ENCODE measurements at regions not wholly inside any gene's neighbourhood (a gene's known extent, or its start where the extent isn't known, plus 50 kb on each side); places are given as distances from the start of the nearest gene placed in this dataset.

DNA sequence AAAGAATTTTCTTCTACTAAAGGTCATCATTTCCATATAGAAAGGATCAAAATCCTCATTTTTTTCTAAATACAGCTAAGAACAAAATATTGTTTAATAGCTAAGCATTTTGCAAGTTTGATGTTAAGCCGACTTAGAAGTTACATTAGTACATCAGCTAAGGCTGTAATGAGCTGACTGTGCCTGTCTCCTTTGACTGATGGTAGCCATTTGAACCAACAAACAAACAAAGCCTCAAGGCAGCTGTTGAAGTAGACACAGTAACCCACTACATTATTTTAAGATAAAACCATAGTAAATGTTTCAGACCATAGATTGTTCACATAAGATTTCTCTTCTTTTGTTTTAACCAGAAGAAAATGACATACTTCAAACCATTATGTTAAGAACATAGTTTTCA lies 210.9 kb upstream of the VSTM2A start:
- H4K20me1 ChIP-seq (ENCODE audit: insufficient read depth), result no peaks in the 10 kb centered on the region
- DNase-seq, result no peak
- TF ChIP-seq, protein P1, sequence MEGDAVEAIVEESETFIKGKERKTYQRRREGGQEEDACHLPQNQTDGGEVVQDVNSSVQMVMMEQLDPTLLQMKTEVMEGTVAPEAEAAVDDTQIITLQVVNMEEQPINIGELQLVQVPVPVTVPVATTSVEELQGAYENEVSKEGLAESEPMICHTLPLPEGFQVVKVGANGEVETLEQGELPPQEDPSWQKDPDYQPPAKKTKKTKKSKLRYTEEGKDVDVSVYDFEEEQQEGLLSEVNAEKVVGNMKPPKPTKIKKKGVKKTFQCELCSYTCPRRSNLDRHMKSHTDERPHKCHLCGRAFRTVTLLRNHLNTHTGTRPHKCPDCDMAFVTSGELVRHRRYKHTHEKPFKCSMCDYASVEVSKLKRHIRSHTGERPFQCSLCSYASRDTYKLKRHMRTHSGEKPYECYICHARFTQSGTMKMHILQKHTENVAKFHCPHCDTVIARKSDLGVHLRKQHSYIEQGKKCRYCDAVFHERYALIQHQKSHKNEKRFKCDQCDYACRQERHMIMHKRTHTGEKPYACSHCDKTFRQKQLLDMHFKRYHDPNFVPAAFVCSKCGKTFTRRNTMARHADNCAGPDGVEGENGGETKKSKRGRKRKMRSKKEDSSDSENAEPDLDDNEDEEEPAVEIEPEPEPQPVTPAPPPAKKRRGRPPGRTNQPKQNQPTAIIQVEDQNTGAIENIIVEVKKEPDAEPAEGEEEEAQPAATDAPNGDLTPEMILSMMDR (conservative IDR thresholded peaks at IDR 0.05), result no peak
- TF ChIP-seq EZH2 (IDR thresholded peaks at IDR 0.05; ENCODE audit: low read depth), result no peak
- no peaks in the 10 kb centered on the region for H3F3A ChIP-seq (ENCODE audit: insufficient read depth, low read depth)
- H3K9me3 ChIP-seq (ENCODE audit: insufficient read depth, low read depth), result no peaks in the 10 kb centered on the region
- H3K4me1 ChIP-seq (replicated peaks; ENCODE audit: insufficient read depth), result no peaks in the 10 kb centered on the region
- no peaks in the 10 kb centered on the region for H3K9me2 ChIP-seq (ENCODE audit: insufficient read depth)
- peaks cover 11% of the 10 kb centered on the region; the same call in 1 of the 2 replicates for H3K27me3 ChIP-seq (ENCODE audit: insufficient read depth, low read depth)
- no peaks in the 10 kb centered on the region for H3K79me2 ChIP-seq (ENCODE audit: low read depth)
- H2AFZ ChIP-seq, result no peak overlapping the region
- intact Hi-C loops (cut with micrococcal nuclease; ENCODE audit: unreplicated experiment), result no loop called here
- CTCF ChIA-PET, result no interaction called here
- no TSS peak for BruUV-seq (replicated peaks)
- no peaks in the 10 kb centered on the region for H3K36me3 ChIP-seq (ENCODE audit: low read depth)
- H3K27ac ChIP-seq, result no peak overlapping the region
- POLR2A ChIA-PET (ENCODE audit: unreplicated experiment), result no interaction called here
- H3K4me2 ChIP-seq, result no peak overlapping the region
- no peak overlapping the region for H3K4me3 ChIP-seq

DNA sequence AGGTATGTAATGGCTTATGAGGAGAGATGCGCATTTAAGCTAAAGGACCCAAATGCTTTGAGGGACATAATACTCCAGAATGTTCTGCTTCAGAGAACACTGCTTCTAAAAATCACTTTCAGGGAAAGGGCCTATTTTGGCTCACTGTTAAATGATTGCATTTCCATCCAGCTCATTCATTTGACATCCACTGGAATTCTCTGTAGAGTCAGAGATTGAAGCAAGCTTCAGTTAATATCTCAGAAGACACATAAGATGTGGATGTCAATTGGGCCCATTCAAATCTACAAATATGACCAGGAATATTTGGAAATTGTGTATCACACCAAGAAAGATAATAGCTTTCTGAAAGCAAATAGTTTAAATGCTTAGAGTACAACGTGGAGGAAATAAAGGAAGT lies 209.9 kb upstream of the VSTM2A start:
- H3K4me2 ChIP-seq, result no peak overlapping the region
- no peaks in the 10 kb centered on the region for H3K9me2 ChIP-seq (ENCODE audit: insufficient read depth)
- H3K27ac ChIP-seq, result no peak overlapping the region
- H2AFZ ChIP-seq, result no peak overlapping the region
- no TSS peak for BruUV-seq (replicated peaks)
- H3K9me3 ChIP-seq (ENCODE audit: insufficient read depth, low read depth), result no peaks in the 10 kb centered on the region
- DNase-seq, result no peak
- H3K27me3 ChIP-seq (ENCODE audit: insufficient read depth, low read depth), result peaks cover 11% of the 10 kb centered on the region; the same call in 1 of the 2 replicates
- no peaks in the 10 kb centered on the region for H3K4me1 ChIP-seq (replicated peaks; ENCODE audit: insufficient read depth)
- TF ChIP-seq, protein P1 (conservative IDR thresholded peaks at IDR 0.05), result no peak
- TF ChIP-seq EZH2 (IDR thresholded peaks at IDR 0.05; ENCODE audit: low read depth), result no peak
- no peaks in the 10 kb centered on the region for H3K79me2 ChIP-seq (ENCODE audit: low read depth)
- no peaks in the 10 kb centered on the region for H4K20me1 ChIP-seq (ENCODE audit: insufficient read depth)
- H3K4me3 ChIP-seq, result no peak overlapping the region
- intact Hi-C loops (cut with micrococcal nuclease; ENCODE audit: unreplicated experiment), result no loop called here
- H3F3A ChIP-seq (ENCODE audit: insufficient read depth, low read depth), result no peaks in the 10 kb centered on the region
- ChIA-PET CTCF (no interaction called here), POLR2A (ENCODE audit: unreplicated experiment) (interaction anchor here (0.6 kb wide), 1 partner anchor 1060 kb away, joined by 6 read pairs; no protein-coding TSS in a partner anchor)
- H3K36me3 ChIP-seq (ENCODE audit: low read depth), result no peaks in the 10 kb centered on the region

DNA sequence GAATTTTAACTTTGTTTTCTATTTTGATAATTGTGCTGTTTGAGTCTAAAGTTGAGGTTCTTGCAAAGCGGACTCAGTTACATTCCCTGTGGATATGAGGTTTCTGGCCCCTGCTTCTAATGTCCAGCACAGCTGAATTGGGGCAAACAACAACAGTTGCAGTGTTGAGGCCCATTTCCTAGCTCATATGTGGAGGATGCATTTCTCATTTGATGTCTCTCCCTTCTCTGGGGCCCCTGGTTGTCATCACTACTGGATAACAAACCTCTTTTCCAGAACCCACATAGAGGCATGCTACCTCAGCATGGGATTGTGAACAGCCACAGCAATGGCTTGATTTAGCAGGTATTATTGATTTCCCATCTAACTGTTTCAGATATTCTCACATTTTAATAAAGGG lies 208.2 kb upstream of the VSTM2A start:
- H3F3A ChIP-seq (ENCODE audit: insufficient read depth, low read depth), result no peaks in the 10 kb centered on the region
- H3K36me3 ChIP-seq (ENCODE audit: low read depth), result no peaks in the 10 kb centered on the region
- H2AFZ ChIP-seq, result no peak overlapping the region
- peaks cover 11% of the 10 kb centered on the region; the same call in 1 of the 2 replicates for H3K27me3 ChIP-seq (ENCODE audit: insufficient read depth, low read depth)
- no peaks in the 10 kb centered on the region for H4K20me1 ChIP-seq (ENCODE audit: insufficient read depth)
- no peaks in the 10 kb centered on the region for H3K9me3 ChIP-seq (ENCODE audit: insufficient read depth, low read depth)
- H3K9me2 ChIP-seq (ENCODE audit: insufficient read depth), result no peaks in the 10 kb centered on the region
- DNase-seq, result no peak
- TF ChIP-seq, protein P1 (conservative IDR thresholded peaks at IDR 0.05), result no peak
- TF ChIP-seq EZH2 (IDR thresholded peaks at IDR 0.05; ENCODE audit: low read depth), result no peak
- H3K4me2 ChIP-seq, result no peak overlapping the region
- H3K4me1 ChIP-seq (replicated peaks; ENCODE audit: insufficient read depth), result no peaks in the 10 kb centered on the region
- H3K4me3 ChIP-seq, result no peak overlapping the region
- H3K79me2 ChIP-seq (ENCODE audit: low read depth), result no peaks in the 10 kb centered on the region
- POLR2A ChIA-PET (ENCODE audit: unreplicated experiment), result no interaction called here
- CTCF ChIA-PET, result no interaction called here
- no TSS peak for BruUV-seq (replicated peaks)
- H3K27ac ChIP-seq, result no peak overlapping the region
- intact Hi-C loops (cut with micrococcal nuclease; ENCODE audit: unreplicated experiment), result no loop called here
